Fibroblast of peridontal ligament (primary cell): ENCODE measurements at regions not wholly inside any gene's neighbourhood (a gene's known extent, or its start where the extent isn't known, plus 50 kb on each side); places are given as distances from the start of the nearest gene placed in this dataset.
A peak's percentile ranks its signal among the peaks of the same experiment; 100 is the strongest.
"Not testable (repeated sequence)": the region's sequence is repeated elsewhere in the genome, so short reads cannot be mapped to it uniquely, and the experiment has no call there.

Experiments
- DNase-seq: peaks from one replicate; pipeline ENCODE4 v3.0.0-alpha.2; 2010; ENCODE audit errors: extremely low read depth

- DNase-seq, result peak; percentile 91
These were observed 255.1 kb downstream of the MAP2K6 start for GRCh38 chr17:69669441-69670178.

- DNase-seq, result peak; percentile 32
These were observed 258.4 kb downstream of the MAP2K6 start for GRCh38 chr17:69672924-69673323.

- peak; percentile 56 for DNase-seq
These were observed 262.6 kb downstream of the MAP2K6 start for GRCh38 chr17:69677130-69677529.

- no peak for DNase-seq
These were observed 263.7 kb downstream of the MAP2K6 start for GRCh38 chr17:69678206-69678605.

GRCh38 chr17:69679829-69680228, 265.3 kb downstream of the MAP2K6 start:
- no peak for DNase-seq

- no peak for DNase-seq
These were observed 269.8 kb downstream of the MAP2K6 start for GRCh38 chr17:69684251-69684650.

GRCh38 chr17:69685150-69685549, 270.7 kb downstream of the MAP2K6 start:
- peak; percentile 53 for DNase-seq

GRCh38 chr17:69690531-69690930, 276.0 kb downstream of the MAP2K6 start:
- peak; percentile 77 for DNase-seq

- DNase-seq, result no peak
These were observed 277.7 kb downstream of the MAP2K6 start for GRCh38 chr17:69692171-69692570.

GRCh38 chr17:69695646-69696045, 281.1 kb downstream of the MAP2K6 start:
- DNase-seq, result no peak

- DNase-seq, result peak; percentile 55
These were observed 282.2 kb downstream of the MAP2K6 start for GRCh38 chr17:69696650-69697049.

- not testable (repeated sequence) for DNase-seq
These were observed 283.9 kb downstream of the MAP2K6 start for GRCh38 chr17:69698352-69698751.

GRCh38 chr17:69702078-69702477, 287.6 kb downstream of the MAP2K6 start:
- no peak for DNase-seq

GRCh38 chr17:69703751-69704150, 289.3 kb downstream of the MAP2K6 start:
- DNase-seq, result no peak

- no peak for DNase-seq
These were observed 290.4 kb downstream of the MAP2K6 start for GRCh38 chr17:69704935-69705334.

GRCh38 chr17:69706127-69706526, 291.6 kb downstream of the MAP2K6 start:
- no peak for DNase-seq

- DNase-seq, result no peak
These were observed 294.9 kb downstream of the MAP2K6 start for GRCh38 chr17:69709441-69709840.

- DNase-seq, result no peak
These were observed 296.4 kb downstream of the MAP2K6 start for GRCh38 chr17:69710926-69711325.

GRCh38 chr17:69711541-69711940, 297.0 kb downstream of the MAP2K6 start:
- DNase-seq, result no peak

- no peak for DNase-seq
These were observed 298.4 kb downstream of the MAP2K6 start for GRCh38 chr17:69712801-69713311.

- no peak for DNase-seq
These were observed 299.3 kb downstream of the MAP2K6 start for GRCh38 chr17:69713815-69714214.

- DNase-seq, result no peak
These were observed 300.2 kb downstream of the MAP2K6 start for GRCh38 chr17:69714669-69715068.

- DNase-seq, result no peak
These were observed 301.2 kb downstream of the MAP2K6 start for GRCh38 chr17:69715656-69716055.

- DNase-seq, result no peak
These were observed 302.1 kb downstream of the MAP2K6 start for GRCh38 chr17:69716556-69716955.
